AG20443 (cell line): ENCODE measurements at regions not wholly inside any gene's neighbourhood (a gene's known extent, or its start where the extent isn't known, plus 50 kb on each side); places are given as distances from the start of the nearest gene placed in this dataset.
"Not testable (repeated sequence)": the region's sequence is repeated elsewhere in the genome, so short reads cannot be mapped to it uniquely, and the experiment has no call there.

ENCODE experiments used
- DNase-seq: peaks from one replicate; pipeline ENCODE4 v3.0.0; 2012; ENCODE audit warnings: low spot score, mixed read lengths

- no peak for DNase-seq
These were observed 346.9 kb upstream of the PRKCQ start for GRCh38 chr10:6926971-6927370.

DNA sequence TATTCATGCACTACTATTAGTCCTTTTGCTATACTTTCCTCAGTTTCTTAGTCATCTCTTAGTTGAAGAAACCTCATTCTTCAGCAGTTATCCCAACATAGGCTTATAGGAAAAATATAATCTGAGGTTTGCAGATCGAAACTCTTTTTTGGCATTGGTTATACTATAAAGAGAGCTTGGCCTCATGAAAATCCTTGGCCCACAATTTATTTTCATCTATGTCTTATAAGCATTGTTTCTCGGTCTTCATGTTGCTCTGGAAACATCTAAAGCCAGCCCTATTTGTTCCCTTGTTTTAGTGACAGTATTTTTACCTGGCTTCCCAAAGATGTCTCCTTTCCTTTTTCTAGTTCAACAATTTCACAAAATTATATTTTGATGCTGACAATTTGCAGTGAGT lies 345.1 kb upstream of the PRKCQ start:
- DNase-seq = no peak

DNA sequence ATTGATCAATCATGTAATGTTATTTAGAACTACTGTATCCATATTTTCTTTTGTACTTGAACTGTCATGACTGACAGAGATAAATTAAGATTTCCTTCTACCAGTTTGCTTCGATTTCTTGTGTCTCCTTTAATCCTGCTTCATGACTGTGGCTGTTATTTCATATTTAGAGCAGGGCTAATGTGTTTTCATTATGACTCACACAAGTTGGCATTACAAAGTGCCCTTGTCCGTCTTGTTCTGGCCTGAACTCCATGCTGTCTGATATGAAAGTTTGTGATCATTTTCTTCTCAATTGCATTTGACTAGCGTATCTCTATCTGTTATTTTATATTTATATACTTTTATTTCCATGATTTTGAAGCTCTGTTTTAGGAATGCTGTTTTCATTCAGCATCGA lies 344.1 kb upstream of the PRKCQ start:
- DNase-seq = peak; percentile 32

DNA sequence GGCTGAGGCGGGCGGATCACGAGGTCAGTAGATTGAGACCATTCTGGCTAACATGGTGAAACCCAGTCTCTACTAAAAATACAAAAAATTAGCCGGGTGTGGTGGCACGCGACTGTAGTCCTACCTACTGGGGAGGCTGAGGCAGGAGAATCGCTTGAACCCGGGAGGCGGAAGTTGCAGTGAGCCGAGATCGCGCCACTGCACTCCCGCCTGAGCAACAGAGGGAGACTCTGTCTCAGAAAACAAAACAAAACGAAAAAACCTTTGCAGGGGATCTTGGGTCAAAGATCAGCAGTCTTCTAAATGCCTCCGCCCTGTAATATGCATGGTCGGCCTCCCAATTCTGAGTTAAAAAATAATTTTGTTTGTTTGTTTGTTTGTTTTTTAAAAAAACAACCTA lies 340.9 kb upstream of the PRKCQ start:
- DNase-seq = not testable (repeated sequence)

DNA sequence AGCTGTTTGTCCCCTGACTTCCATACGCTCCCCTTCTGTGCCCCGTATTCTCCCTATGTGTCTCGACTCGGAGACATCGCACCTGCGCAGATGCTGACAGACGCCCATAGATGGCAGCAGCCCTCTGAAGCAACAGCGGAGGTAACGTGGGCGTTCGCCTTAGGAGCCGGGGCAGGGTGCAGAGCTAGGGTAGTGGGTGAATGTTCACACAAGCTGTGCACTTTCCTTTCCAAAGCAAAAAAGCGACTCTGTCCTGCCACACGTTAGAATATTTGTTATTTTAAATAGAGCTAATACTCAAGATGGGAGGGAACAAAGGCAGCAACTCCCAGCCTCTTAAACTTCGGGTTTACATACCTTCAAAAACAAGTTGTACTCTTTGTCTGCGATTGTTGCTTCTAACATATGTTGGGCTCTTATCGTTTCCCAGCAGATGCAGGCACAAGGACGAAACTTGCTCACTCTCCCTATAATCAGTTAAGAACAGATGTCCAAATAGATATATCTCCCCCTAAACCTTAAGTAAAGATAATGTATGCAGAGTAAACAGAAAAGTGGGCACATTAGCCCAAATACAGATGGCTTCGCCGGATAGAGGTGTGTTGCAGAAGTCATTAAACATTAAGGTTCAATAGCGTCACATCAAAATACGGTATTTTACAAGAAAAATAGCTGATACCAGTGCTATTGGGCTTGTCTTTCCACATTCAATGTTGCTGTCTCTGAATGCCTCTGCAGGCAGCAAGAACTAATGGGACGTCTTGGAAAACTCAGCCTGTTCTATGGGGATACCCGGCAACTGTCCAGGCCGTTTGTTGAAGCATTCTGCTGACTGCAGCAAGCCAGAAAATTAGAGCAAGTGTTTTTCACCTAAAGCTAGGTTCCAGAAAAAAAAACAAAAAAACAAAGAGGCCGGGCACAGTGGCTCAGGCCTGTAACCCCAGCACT lies 340.3 kb upstream of the PRKCQ start:
- peak; percentile 43 for DNase-seq

DNA sequence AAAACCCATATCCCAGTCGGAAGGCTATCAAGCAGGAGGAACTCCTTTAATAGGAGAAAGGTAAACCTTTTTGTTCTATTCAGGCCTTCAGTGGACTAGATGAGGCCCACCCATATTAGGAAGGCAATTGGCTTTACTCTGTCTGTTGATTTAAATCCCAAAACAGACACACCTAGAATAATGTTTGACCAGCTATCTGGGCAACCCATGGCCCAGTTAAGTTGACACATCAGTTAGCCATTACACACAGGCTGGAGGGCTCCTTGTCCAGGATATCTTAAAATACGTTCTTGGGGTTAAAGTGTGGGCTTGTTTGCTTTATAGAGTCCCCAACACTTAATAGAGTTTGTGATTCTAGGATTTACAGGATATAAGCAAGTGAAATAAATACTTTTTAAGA lies 339.0 kb upstream of the PRKCQ start:
- DNase-seq = no peak

GRCh38 chr10:6918305-6918704 lies 338.2 kb upstream of the PRKCQ start:
- no peak for DNase-seq

DNA sequence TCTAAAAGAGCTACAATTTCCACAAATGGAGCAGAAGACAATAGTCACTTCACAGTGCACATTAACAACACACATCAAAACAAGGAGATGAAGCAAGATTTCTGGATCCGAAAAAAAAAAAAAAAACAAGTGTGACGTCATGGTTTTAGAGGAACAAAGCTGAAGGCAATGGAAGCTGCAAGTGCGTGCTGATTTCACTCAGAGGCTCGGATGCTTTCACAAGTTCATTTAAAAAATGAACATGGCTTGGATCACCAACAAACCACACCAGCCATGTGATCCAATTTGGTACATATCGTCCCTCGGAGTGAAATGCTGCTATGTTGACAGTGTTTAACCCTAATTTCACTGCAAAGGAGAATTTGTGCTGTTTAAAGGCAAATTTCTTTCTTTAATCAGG lies 337.0 kb upstream of the PRKCQ start:
- DNase-seq = no peak

DNA sequence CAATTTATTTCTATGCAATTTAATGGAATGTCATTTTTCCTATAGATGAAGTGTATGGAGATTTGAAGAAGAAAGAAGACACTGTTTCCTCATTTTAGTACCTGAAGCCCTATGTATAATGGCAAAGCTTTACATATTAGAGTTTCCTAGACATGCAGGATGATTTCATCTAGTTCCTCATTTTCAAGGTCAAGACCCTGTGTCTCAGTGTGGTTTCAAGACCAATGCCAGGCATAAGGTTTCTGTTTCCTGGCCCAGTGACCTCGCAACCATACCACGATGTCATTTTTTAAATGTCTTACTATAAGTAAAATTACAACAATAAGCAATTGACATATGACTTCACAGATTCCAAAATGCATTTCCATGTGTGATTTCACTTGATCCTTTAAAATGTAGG lies 336.5 kb upstream of the PRKCQ start:
- no peak for DNase-seq

- DNase-seq = no peak
These were observed 335.2 kb upstream of the PRKCQ start for GRCh38 chr10:6915307-6915706.

DNA sequence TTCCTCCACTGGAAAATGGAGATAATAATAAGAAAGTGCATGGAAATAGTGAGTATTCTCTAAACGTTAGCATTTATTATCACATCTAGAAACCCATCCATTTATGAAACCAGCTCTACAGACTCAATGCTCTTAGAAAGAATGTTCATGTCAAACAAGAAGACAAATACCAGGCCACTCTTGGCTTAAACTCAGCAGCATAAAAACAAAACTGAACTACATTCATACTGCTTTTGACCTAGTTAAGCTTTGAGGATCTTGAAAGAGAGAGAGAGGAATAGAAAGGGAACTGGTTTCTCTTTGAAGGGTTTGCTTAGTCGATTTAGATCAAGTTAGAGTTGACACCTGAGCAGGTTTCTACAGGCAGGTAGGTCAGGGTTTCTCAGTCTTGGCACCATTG lies 332.9 kb upstream of the PRKCQ start:
- no peak for DNase-seq

- DNase-seq = no peak
These were observed 332.3 kb upstream of the PRKCQ start for GRCh38 chr10:6912424-6912823.

DNA sequence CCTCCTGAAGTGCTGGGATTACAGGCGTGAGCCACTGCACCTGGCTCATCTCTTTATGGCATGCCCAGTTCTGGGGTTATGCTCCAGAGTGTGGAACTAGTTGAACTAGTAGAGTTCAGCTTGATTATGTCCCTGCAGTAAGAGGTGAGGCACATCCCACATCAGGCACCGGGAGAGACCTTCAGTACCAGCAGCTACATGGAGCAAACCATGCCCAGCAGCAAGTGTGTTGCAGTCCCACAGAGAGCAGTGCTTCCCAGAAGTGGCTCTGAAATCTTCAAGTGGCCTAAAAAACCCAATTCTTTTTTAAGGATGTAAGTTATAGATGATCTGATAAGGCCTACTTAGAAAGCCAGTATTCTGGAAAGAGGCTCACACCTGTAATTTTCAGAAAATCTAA lies 331.9 kb upstream of the PRKCQ start:
- no peak for DNase-seq

DNA sequence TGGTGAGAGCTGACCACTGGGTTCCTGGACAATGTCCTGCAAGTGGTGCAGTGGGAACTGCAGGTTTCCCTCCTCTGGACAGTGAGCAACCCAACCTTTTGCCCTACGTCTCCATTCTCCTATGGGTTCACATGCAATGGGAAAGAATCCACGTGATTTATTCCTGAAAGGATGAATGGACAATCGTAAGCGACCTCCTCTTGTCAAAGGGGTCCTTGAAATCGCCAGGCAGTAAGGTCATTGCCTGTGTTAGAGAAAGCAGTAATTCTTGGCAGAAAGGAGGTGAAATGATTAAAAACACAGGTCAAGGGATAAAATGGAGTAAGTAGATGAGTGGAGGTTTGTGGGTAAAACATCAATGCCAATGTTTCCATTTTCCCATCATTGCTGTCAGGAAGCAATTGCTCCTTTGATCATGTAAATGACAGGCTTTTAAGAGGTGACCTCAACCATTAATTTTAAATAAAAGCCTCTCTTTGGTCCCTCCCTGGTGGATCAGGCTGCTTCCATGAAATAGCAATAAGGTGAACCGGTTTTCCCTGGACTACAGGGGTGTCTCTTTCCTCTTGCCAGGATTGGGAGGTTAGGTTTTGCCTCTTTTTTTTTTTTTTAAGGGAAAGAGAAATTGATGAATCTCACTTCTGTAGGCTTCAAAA lies 330.0 kb upstream of the PRKCQ start:
- no peak for DNase-seq

GRCh38 chr10:6907877-6908530 lies 327.9 kb upstream of the PRKCQ start:
- no peak for DNase-seq

DNA sequence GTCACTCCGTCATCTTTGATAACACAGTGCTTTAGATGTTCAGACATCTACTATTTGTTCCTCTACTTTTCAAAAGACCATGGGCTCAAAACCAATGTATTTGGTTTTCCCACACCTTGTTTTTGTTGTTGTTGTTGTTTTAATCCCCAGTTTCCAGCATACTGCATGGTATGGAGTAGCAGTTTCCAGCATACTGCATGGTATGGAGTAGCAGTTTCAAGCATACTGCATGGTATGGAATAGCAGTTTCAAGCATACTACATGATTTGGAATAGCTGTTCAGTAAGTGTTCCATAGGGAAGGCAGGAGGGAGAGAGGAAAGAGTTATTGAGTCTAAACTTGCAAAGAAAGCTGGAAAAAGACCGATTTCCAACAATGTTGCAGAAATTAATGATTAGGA lies 314.3 kb upstream of the PRKCQ start:
- DNase-seq = no peak

DNA sequence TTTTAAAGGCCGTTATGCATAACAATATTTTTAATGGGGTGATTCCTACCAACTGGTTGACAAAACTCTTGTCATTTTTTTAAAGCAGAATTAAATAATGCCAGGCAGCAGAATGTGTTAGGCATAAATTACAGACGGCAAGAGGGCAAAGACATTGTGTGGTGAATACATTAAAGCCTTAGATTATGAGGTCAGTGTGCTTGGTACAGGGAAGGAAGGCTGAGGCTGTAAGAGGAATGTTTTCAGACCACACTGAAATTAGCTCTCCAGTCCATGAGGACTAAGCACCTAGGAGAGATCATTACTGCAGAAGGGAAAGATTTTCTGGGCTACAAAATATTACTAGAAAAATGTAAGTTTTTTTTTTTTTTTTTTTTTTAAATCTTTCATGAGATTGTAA lies 312.8 kb upstream of the PRKCQ start:
- DNase-seq = no peak

- no peak for DNase-seq
These were observed 311.8 kb upstream of the PRKCQ start for GRCh38 chr10:6891924-6892323.

DNA sequence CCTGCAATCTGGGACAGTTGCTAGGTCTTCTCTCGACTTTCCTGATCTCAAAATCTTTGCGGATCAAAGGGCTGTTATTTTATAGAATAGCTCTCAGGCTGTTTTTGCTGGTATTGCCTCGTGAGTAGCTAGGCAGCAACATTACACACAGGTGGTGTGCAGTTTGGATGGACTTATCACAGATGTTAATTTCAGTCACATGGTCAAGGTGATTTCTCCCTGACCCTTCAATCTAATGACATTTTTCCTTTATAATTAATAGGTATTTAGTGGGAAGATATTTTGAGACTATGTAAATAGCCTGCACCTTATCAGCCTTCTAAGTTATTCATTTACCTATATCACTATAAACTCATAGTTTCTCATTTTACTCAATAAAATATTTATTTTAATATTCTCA lies 309.6 kb upstream of the PRKCQ start:
- DNase-seq = no peak

GRCh38 chr10:6888434-6888833 lies 308.4 kb upstream of the PRKCQ start:
- DNase-seq = no peak

DNA sequence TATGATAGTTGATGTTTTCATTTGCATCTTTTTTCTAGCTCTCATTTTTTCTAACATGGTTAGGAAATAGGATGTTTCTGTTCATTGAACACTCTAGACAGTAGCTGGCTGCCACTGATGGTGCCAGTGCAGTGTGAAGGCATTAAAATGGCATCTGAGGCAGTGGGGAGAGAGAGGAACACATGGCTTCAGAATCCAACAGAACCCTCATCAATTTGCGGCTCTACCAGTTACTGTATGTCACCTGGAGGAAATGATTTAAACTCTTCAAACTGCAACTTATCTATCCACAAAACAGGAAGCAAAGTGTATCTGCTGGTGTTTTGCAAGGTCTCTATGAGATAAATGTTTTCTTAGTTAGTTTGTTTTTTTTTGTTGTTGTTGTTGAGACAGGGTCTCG lies 305.2 kb upstream of the PRKCQ start:
- DNase-seq = no peak

- no peak for DNase-seq
These were observed 301.9 kb upstream of the PRKCQ start for GRCh38 chr10:6881987-6882386.
